DND-41 (cell line): ENCODE measurements at regions not wholly inside any gene's neighbourhood (a gene's known extent, or its start where the extent isn't known, plus 50 kb on each side); places are given as distances from the start of the nearest gene placed in this dataset.

Experiments
- ATAC-seq: fragments of 200-7000 bp; cut with Tn5 transposase; 3 replicates; pipeline ENCODE4 v1.9.1; 2021; ENCODE audit warnings: low read depth; ENCODE audit not compliant: insufficient read depth
- DNase-seq: peaks from one replicate; pipeline ENCODE4 v3.0.0-alpha.2; 2020
- H2AFZ ChIP-seq: 2 replicates; pipeline ENCODE4 v1.6.0; 2012; ENCODE audit warnings: low read depth, low read length
- H3K27ac ChIP-seq: 2 replicates; pipeline ENCODE4 v1.5.1; 2012; ENCODE audit warnings: low read length, inconsistent platforms
- H3K27me3 ChIP-seq: fragments of 200-600 bp; sonication (generic); 2 replicates; pipeline ENCODE4 v1.6.0; 2012; ENCODE audit warnings: low read length, mild to moderate bottlenecking, inconsistent platforms; ENCODE audit not compliant: insufficient read depth, poor library complexity
- H3K36me3 ChIP-seq: 2 replicates; pipeline ENCODE4 v1.5.1; 2012; ENCODE audit warnings: low read length, inconsistent platforms; ENCODE audit not compliant: insufficient read depth
- H3K4me1 ChIP-seq: 2 replicates; pipeline ENCODE4 v1.5.1; 2012; ENCODE audit warnings: mild to moderate bottlenecking, low read length; ENCODE audit not compliant: insufficient read depth
- H3K4me2 ChIP-seq: 2 replicates; pipeline ENCODE4 v1.6.0; 2012; ENCODE audit warnings: mild to moderate bottlenecking, moderate library complexity, low read length, inconsistent platforms; ENCODE audit not compliant: insufficient read depth
- H3K4me3 ChIP-seq, 2 experiments: fragments of 200-600 bp in 1 of 2; shearing (Covaris generic) in 1 of 2; 2 replicates each; pipeline ENCODE4 v1.5.1; 2012 to 2016; ENCODE audit warnings: inconsistent platforms in 2 of 2, low read length in 2 of 2, mild to moderate bottlenecking in 2 of 2, low read depth in 1 of 2, moderate library complexity in 1 of 2
- H3K79me2 ChIP-seq: 2 replicates; pipeline ENCODE4 v1.6.0; 2012; ENCODE audit warnings: low read length, inconsistent platforms; ENCODE audit not compliant: insufficient read depth
- H3K9ac ChIP-seq: 2 replicates; pipeline ENCODE4 v1.6.0; 2012; ENCODE audit warnings: low read depth, mild to moderate bottlenecking, inconsistent platforms, low read length, moderate library complexity
- H3K9me3 ChIP-seq: 2 replicates; pipeline ENCODE4 v1.5.1; 2012; ENCODE audit warnings: low read length, moderate library complexity, mild to moderate bottlenecking, inconsistent platforms; ENCODE audit not compliant: insufficient read depth, severe bottlenecking
- H4K20me1 ChIP-seq: 2 replicates; pipeline ENCODE4 v1.6.0; 2012; ENCODE audit warnings: low read length; ENCODE audit not compliant: insufficient read depth
- CTCF ChIP-seq: IDR thresholded peaks from 2 replicates; pipeline ENCODE4 v1.5.1; 2012; ENCODE audit warnings: borderline replicate concordance, low read length, moderate library complexity, mild to moderate bottlenecking; ENCODE audit not compliant: poor library complexity, severe bottlenecking; ENCODE audit errors: extremely low read depth
- EZH2 ChIP-seq: IDR thresholded peaks from 3 replicates; pipeline ENCODE4 v1.6.1; 2012; ENCODE audit warnings: borderline replicate concordance, low read depth, mild to moderate bottlenecking, moderate library complexity, low read length, inconsistent platforms; ENCODE audit not compliant: severe bottlenecking

- no peaks in the 10 kb centered on the region for H3K79me2 ChIP-seq
- no peak overlapping the region for H3K4me2 ChIP-seq
- peaks cover 21% of the 10 kb centered on the region for H3K9me3 ChIP-seq
- H4K20me1 ChIP-seq = no peaks in the 10 kb centered on the region
- no peak overlapping the region for H3K9ac ChIP-seq
- TF ChIP-seq CTCF = no peak
- no peak for TF ChIP-seq EZH2
- no peak for ATAC-seq
- no peak for DNase-seq
- H2AFZ ChIP-seq = no peak overlapping the region
- peaks cover 42% of the 10 kb centered on the region for H3K4me1 ChIP-seq
- H3K27ac ChIP-seq = peak overlapping the region; percentile 94
- H3K36me3 ChIP-seq = no peaks in the 10 kb centered on the region; the same call in 1 of the 2 replicates
- H3K4me3 ChIP-seq = no peak overlapping the region
- H3K27me3 ChIP-seq = no peaks in the 10 kb centered on the region
These were observed 2103.5 kb downstream of the TP53TG3F start for GRCh38 chr16:35562919-35563318.

GRCh38 chr16:35564148-35564547, 2104.7 kb downstream of the TP53TG3F start:
- H3K4me2 ChIP-seq = no peak overlapping the region
- no peak overlapping the region for H3K9ac ChIP-seq
- no peaks in the 10 kb centered on the region for H3K27me3 ChIP-seq
- no peak overlapping the region; the same call in 1 of the 2 replicates for H3K27ac ChIP-seq
- H2AFZ ChIP-seq = no peak overlapping the region
- TF ChIP-seq CTCF (no peak), EZH2 (no peak)
- DNase-seq (no peak), ATAC-seq (no peak)
- H4K20me1 ChIP-seq = no peaks in the 10 kb centered on the region
- no peaks in the 10 kb centered on the region; the same call in 1 of the 2 replicates for H3K36me3 ChIP-seq
- H3K4me1 ChIP-seq = peaks cover 34% of the 10 kb centered on the region
- peaks cover 11% of the 10 kb centered on the region for H3K9me3 ChIP-seq
- no peaks in the 10 kb centered on the region for H3K79me2 ChIP-seq
- no peak overlapping the region for H3K4me3 ChIP-seq

GRCh38 chr16:35564889-35565288, 2105.5 kb downstream of the TP53TG3F start:
- DNase-seq = no peak
- H3K27ac ChIP-seq = peak overlapping the region; percentile 30; the same call in 1 of the 2 replicates
- no peaks in the 10 kb centered on the region for H4K20me1 ChIP-seq
- H3K79me2 ChIP-seq = no peaks in the 10 kb centered on the region
- peaks cover 26% of the 10 kb centered on the region for H3K4me1 ChIP-seq
- no peak overlapping the region for H3K4me3 ChIP-seq
- no peaks in the 10 kb centered on the region; the same call in 1 of the 2 replicates for H3K36me3 ChIP-seq
- H3K9ac ChIP-seq = no peak overlapping the region
- no peaks in the 10 kb centered on the region for H3K27me3 ChIP-seq
- ATAC-seq = no peak
- TF ChIP-seq EZH2 = no peak
- TF ChIP-seq CTCF = no peak
- no peak overlapping the region for H2AFZ ChIP-seq
- peaks cover 11% of the 10 kb centered on the region for H3K9me3 ChIP-seq
- H3K4me2 ChIP-seq = no peak overlapping the region

- H3K27ac ChIP-seq = no peak overlapping the region
- H3K9me3 ChIP-seq = peaks cover 11% of the 10 kb centered on the region
- no peak overlapping the region for H3K9ac ChIP-seq
- no peak overlapping the region for H3K4me3 ChIP-seq
- ATAC-seq (no peak), DNase-seq (no peak)
- no peak overlapping the region for H3K4me2 ChIP-seq
- TF ChIP-seq EZH2 (no peak), CTCF (no peak)
- H2AFZ ChIP-seq = no peak overlapping the region
- no peaks in the 10 kb centered on the region; the same call in 1 of the 2 replicates for H3K36me3 ChIP-seq
- no peaks in the 10 kb centered on the region for H3K27me3 ChIP-seq
- H3K4me1 ChIP-seq = peaks cover 20% of the 10 kb centered on the region
- no peaks in the 10 kb centered on the region for H3K79me2 ChIP-seq
- no peaks in the 10 kb centered on the region for H4K20me1 ChIP-seq
These were observed 2106.2 kb downstream of the TP53TG3F start for GRCh38 chr16:35565626-35566025.
